ENCODE measurements at regions not wholly inside any gene's neighbourhood (a gene's known extent, or its start where the extent isn't known, plus 50 kb on each side); places are given as distances from the start of the nearest gene placed in this dataset.
"Not testable (repeated sequence)": the region's sequence is repeated elsewhere in the genome, so short reads cannot be mapped to it uniquely, and the experiment has no call there.

DNA sequence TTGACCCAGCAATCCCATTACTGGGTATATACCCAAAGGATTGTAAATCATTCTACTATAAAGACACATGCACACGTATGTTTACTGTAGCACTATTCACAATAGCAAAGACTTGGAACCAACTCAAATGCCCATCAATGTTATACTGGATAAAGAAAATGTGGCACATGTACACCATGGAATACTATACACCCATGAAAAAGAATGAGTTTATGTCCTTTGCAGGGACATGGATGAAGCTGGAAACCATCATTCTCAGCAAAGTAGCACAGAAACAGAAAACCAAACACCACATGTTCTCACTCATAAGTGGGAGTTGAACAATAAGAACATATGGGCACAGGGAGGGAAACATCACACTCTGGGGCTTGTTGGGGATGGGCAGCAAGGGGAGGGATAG, 83.0 kb upstream of the GRIN3A start:
- not testable (repeated sequence) for TF ChIP-seq CTCF (conservative IDR thresholded peaks at IDR 0.05); EZH2 (IDR thresholded peaks at IDR 0.05; ENCODE audit: low read depth)
